ENCODE measurements at regions not wholly inside any gene's neighbourhood (a gene's known extent, or its start where the extent isn't known, plus 50 kb on each side); places are given as distances from the start of the nearest gene placed in this dataset.

DNA sequence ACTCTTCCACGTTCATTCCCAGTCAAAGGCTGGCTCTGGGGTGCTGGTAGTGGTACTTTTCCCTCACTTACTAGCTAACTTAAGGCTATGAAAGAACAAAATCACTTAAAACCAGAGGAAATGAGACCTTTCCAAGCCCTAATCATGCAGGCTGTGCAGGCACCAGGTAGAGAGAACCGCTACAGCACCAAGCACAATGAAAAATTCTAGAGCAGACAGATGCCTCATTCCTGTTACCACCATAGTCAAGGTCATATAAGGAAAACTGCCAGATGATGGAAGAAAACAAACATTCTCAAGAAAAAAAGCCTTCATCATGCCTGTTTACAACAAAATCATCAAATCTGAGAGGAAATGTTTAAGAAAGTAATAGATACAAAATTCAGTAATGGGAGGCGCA lies 374.4 kb upstream of the PDE4D start:
- TF ChIP-seq, protein P1, sequence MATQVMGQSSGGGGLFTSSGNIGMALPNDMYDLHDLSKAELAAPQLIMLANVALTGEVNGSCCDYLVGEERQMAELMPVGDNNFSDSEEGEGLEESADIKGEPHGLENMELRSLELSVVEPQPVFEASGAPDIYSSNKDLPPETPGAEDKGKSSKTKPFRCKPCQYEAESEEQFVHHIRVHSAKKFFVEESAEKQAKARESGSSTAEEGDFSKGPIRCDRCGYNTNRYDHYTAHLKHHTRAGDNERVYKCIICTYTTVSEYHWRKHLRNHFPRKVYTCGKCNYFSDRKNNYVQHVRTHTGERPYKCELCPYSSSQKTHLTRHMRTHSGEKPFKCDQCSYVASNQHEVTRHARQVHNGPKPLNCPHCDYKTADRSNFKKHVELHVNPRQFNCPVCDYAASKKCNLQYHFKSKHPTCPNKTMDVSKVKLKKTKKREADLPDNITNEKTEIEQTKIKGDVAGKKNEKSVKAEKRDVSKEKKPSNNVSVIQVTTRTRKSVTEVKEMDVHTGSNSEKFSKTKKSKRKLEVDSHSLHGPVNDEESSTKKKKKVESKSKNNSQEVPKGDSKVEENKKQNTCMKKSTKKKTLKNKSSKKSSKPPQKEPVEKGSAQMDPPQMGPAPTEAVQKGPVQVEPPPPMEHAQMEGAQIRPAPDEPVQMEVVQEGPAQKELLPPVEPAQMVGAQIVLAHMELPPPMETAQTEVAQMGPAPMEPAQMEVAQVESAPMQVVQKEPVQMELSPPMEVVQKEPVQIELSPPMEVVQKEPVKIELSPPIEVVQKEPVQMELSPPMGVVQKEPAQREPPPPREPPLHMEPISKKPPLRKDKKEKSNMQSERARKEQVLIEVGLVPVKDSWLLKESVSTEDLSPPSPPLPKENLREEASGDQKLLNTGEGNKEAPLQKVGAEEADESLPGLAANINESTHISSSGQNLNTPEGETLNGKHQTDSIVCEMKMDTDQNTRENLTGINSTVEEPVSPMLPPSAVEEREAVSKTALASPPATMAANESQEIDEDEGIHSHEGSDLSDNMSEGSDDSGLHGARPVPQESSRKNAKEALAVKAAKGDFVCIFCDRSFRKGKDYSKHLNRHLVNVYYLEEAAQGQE (IDR thresholded peaks at IDR 0.05), result no peak
- TF ChIP-seq FOXA2 (IDR thresholded peaks at IDR 0.05) (no peak), GABPA (IDR thresholded peaks at IDR 0.05 in 1 of 2, conservative IDR thresholded peaks at IDR 0.05 in 1 of 2) (no peak), RXRA (IDR thresholded peaks at IDR 0.05) (no peak), NR2F2 (IDR thresholded peaks at IDR 0.05) (no peak), EGR1 (IDR thresholded peaks at IDR 0.05; ENCODE audit: low read depth in 2 of 2) (no peak), JUND (IDR thresholded peaks at IDR 0.05) (no peak), SP1 (IDR thresholded peaks at IDR 0.05) (no peak), HNF4G (IDR thresholded peaks at IDR 0.05) (no peak), RAD21 (IDR thresholded peaks at IDR 0.05) (no peak), HNF4A (conservative IDR thresholded peaks at IDR 0.05) (no peak), FOXA1 (IDR thresholded peaks at IDR 0.05) (no peak), YY1 (IDR thresholded peaks at IDR 0.05) (no peak), TAF1 (conservative IDR thresholded peaks at IDR 0.05) (no peak)
- TF ChIP-seq, protein P2, sequence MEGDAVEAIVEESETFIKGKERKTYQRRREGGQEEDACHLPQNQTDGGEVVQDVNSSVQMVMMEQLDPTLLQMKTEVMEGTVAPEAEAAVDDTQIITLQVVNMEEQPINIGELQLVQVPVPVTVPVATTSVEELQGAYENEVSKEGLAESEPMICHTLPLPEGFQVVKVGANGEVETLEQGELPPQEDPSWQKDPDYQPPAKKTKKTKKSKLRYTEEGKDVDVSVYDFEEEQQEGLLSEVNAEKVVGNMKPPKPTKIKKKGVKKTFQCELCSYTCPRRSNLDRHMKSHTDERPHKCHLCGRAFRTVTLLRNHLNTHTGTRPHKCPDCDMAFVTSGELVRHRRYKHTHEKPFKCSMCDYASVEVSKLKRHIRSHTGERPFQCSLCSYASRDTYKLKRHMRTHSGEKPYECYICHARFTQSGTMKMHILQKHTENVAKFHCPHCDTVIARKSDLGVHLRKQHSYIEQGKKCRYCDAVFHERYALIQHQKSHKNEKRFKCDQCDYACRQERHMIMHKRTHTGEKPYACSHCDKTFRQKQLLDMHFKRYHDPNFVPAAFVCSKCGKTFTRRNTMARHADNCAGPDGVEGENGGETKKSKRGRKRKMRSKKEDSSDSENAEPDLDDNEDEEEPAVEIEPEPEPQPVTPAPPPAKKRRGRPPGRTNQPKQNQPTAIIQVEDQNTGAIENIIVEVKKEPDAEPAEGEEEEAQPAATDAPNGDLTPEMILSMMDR (IDR thresholded peaks at IDR 0.05; ENCODE audit: low read depth, low read length, missing input control), result no peak
- TF ChIP-seq, protein P3, sequence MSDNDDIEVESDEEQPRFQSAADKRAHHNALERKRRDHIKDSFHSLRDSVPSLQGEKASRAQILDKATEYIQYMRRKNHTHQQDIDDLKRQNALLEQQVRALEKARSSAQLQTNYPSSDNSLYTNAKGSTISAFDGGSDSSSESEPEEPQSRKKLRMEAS (IDR thresholded peaks at IDR 0.05), result no peak
- TF ChIP-seq, protein P4, sequence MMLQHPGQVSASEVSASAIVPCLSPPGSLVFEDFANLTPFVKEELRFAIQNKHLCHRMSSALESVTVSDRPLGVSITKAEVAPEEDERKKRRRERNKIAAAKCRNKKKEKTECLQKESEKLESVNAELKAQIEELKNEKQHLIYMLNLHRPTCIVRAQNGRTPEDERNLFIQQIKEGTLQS (IDR thresholded peaks at IDR 0.05), result no peak
- TF ChIP-seq, protein P5, sequence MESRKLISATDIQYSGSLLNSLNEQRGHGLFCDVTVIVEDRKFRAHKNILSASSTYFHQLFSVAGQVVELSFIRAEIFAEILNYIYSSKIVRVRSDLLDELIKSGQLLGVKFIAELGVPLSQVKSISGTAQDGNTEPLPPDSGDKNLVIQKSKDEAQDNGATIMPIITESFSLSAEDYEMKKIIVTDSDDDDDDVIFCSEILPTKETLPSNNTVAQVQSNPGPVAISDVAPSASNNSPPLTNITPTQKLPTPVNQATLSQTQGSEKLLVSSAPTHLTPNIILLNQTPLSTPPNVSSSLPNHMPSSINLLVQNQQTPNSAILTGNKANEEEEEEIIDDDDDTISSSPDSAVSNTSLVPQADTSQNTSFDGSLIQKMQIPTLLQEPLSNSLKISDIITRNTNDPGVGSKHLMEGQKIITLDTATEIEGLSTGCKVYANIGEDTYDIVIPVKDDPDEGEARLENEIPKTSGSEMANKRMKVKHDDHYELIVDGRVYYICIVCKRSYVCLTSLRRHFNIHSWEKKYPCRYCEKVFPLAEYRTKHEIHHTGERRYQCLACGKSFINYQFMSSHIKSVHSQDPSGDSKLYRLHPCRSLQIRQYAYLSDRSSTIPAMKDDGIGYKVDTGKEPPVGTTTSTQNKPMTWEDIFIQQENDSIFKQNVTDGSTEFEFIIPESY (IDR thresholded peaks at IDR 0.05), result no peak
- no peaks in the 10 kb centered on the region for H3K4me1 ChIP-seq (ENCODE audit: control insufficient read depth in 4 of 4, insufficient read depth in 4 of 4, low read length in 3 of 4)
- WGBS, result 75% methylated on average over 3 of the region's 3 CpGs
- no peaks in the 10 kb centered on the region for H3K36me3 ChIP-seq (ENCODE audit: control insufficient read depth in 4 of 4, insufficient read depth in 3 of 4, low read depth in 1 of 4, low read length in 3 of 4)
- no peak overlapping the region for H3K9ac ChIP-seq (ENCODE audit: low read depth in 1 of 2, low read length in 2 of 2)
- no peaks in the 10 kb centered on the region for H3K9me3 ChIP-seq (ENCODE audit: control insufficient read depth in 4 of 4, low read length in 3 of 4)
- no peak overlapping the region for H3K4me3 ChIP-seq (ENCODE audit: low read depth in 1 of 3, low read length in 3 of 3)
- no peak overlapping the region for H3K27ac ChIP-seq (ENCODE audit: low read depth in 1 of 2, low read length in 2 of 2)
- DNase-seq (ENCODE audit: low spot score), result no peak
- H3K27me3 ChIP-seq (ENCODE audit: control insufficient read depth in 4 of 4, insufficient read depth in 4 of 4, low read length in 3 of 4), result no peaks in the 10 kb centered on the region

Measured in liver (tissue), 8 donors.